Fibroblast of peridontal ligament (primary cell): ENCODE measurements at regions not wholly inside any gene's neighbourhood (a gene's known extent, or its start where the extent isn't known, plus 50 kb on each side); places are given as distances from the start of the nearest gene placed in this dataset.

Experiments
- DNase-seq: peaks from one replicate; pipeline ENCODE4 v3.0.0-alpha.2; 2010; ENCODE audit errors: extremely low read depth

- no peak for DNase-seq
Measured at GRCh38 chr20:58600756-58601155, 50.3 kb upstream of the STX16 start.

- no peak for DNase-seq
Measured at GRCh38 chr20:58599966-58600365, 51.1 kb upstream of the STX16 start.

GRCh38 chr20:58598211-58599015 is 52.7 kb upstream of the STX16 start:
- peak; percentile 65 for DNase-seq

GRCh38 chr20:58597249-58597891 is 53.7 kb upstream of the STX16 start:
- no peak for DNase-seq

GRCh38 chr20:58596750-58597248 is 54.3 kb upstream of the STX16 start:
- no peak for DNase-seq

- no peak for DNase-seq
Measured at GRCh38 chr20:58596244-58596643, 54.8 kb upstream of the STX16 start.

- DNase-seq = no peak
Measured at GRCh38 chr20:58595167-58595566, 55.9 kb upstream of the STX16 start.

GRCh38 chr20:58593880-58594638 is 57.0 kb upstream of the STX16 start:
- DNase-seq = no peak

GRCh38 chr20:58592076-58592695 is 58.9 kb upstream of the STX16 start:
- no peak for DNase-seq

- DNase-seq = no peak
Measured at GRCh38 chr20:58590679-58591473, 60.2 kb upstream of the STX16 start.

- DNase-seq = no peak
Measured at GRCh38 chr20:58587467-58587866, 63.6 kb upstream of the STX16 start.

- no peak for DNase-seq
Measured at GRCh38 chr20:58586565-58587093, 64.5 kb upstream of the STX16 start.

GRCh38 chr20:58585753-58586540 is 65.1 kb upstream of the STX16 start:
- no peak for DNase-seq

- DNase-seq = peak; percentile 37
Measured at GRCh38 chr20:58584881-58585752, 66.0 kb upstream of the STX16 start.

- DNase-seq = no peak
Measured at GRCh38 chr20:58584051-58584824, 66.8 kb upstream of the STX16 start.

- no peak for DNase-seq
Measured at GRCh38 chr20:58583586-58583985, 67.5 kb upstream of the STX16 start.

GRCh38 chr20:58583176-58583575 is 67.9 kb upstream of the STX16 start:
- no peak for DNase-seq

GRCh38 chr20:58580474-58580835 is 65.3 kb upstream of the APCDD1L start:
- DNase-seq = no peak
